H1 (cell line): ENCODE measurements at regions not wholly inside any gene's neighbourhood (a gene's known extent, or its start where the extent isn't known, plus 50 kb on each side); places are given as distances from the start of the nearest gene placed in this dataset.

ENCODE experiments used
- CTCF ChIA-PET: fragments of 300-600 bp; sonication (Branson Sonifier 250); formaldehyde crosslinking; loops from one replicate; lab custom pipeline; 2021; ENCODE audit not compliant: partially characterized antibody; lab: Charles Lee
- POLR2A ChIA-PET: fragments of 300-600 bp; sonication (Branson Sonifier 250); formaldehyde crosslinking; loops from one replicate; lab custom pipeline; 2021; ENCODE audit warnings: inconsistent platforms; ENCODE audit not compliant: partially characterized antibody; lab: Charles Lee
- DNase-seq, 2 experiments: peaks; one replicate each; pipeline versions ENCODE4 v3.0.0 to v3.0.0-alpha.2; 2010 to 2022; ENCODE audit warnings: low spot score in 2 of 2, low read depth in 1 of 2, mixed read lengths in 1 of 2
- FAIRE-seq: peaks from 2 replicates; lab custom pipeline; 2011; peaks lifted over from hg19 to GRCh38; lab: Jason Lieb, UNC
- H2AFZ ChIP-seq: 2 replicates; pipeline ENCODE4 v1.8.1; 2012; ENCODE audit warnings: low read length, inconsistent platforms
- H2AK5ac ChIP-seq: 2 replicates; pipeline ENCODE4 v1.6.1; 2013; ENCODE audit warnings: low read depth, low read length
- H2BK120ac ChIP-seq: replicated peaks from 2 replicates; pipeline ENCODE3; 2013; ENCODE audit warnings: low read depth, low read length, inconsistent platforms
- H2BK12ac ChIP-seq: 2 replicates; pipeline ENCODE4 v1.6.1; 2013; ENCODE audit warnings: low read depth, low read length
- H2BK15ac ChIP-seq: 2 replicates; pipeline ENCODE4 v1.6.1; 2013; ENCODE audit warnings: low read length
- H2BK20ac ChIP-seq: 2 replicates; pipeline ENCODE4 v1.6.1; 2013; ENCODE audit warnings: low read length
- H2BK5ac ChIP-seq: 2 replicates; pipeline ENCODE4 v1.6.1; 2013; ENCODE audit warnings: low read depth, low read length
- H3K14ac ChIP-seq: 2 replicates; pipeline ENCODE4 v1.6.1; 2013; ENCODE audit warnings: inconsistent platforms; ENCODE audit not compliant: insufficient read length
- H3K18ac ChIP-seq: 2 replicates; pipeline ENCODE4 v1.6.1; 2013; ENCODE audit warnings: low read length; ENCODE audit errors: extremely low read depth
- H3K23ac ChIP-seq: 2 replicates; pipeline ENCODE4 v1.6.1; 2013; ENCODE audit warnings: inconsistent platforms; ENCODE audit not compliant: insufficient read length
- H3K23me2 ChIP-seq: 2 replicates; pipeline ENCODE4 v1.6.1; 2013; ENCODE audit warnings: low read depth, low read length
- H3K27ac ChIP-seq: 2 replicates; pipeline ENCODE4 v1.6.1; 2011; ENCODE audit warnings: low read depth, low read length, inconsistent platforms
- H3K27me3 ChIP-seq, 4 experiments: replicated peaks in 1 of 4; 1 replicate in 1 of 4; 2 replicates in 3 of 4; pipeline versions ENCODE4 v1.6.1 to v1.8.1; 2011 to 2013; ENCODE audit warnings: low read length in 3 of 4, mild to moderate bottlenecking in 3 of 4, inconsistent platforms in 2 of 4, mixed read lengths in 2 of 4, moderate library complexity in 1 of 4; ENCODE audit not compliant: control insufficient read depth in 3 of 4, insufficient read depth in 3 of 4; ENCODE audit errors: extremely low read depth in 1 of 4
- H3K36me3 ChIP-seq, 4 experiments: 2 replicates each; pipeline versions ENCODE4 v1.6.1 to v1.8.1; 2011 to 2013; ENCODE audit warnings: mild to moderate bottlenecking in 4 of 4, low read length in 3 of 4, moderate library complexity in 2 of 4, control low read depth in 1 of 4, inconsistent platforms in 1 of 4; ENCODE audit not compliant: insufficient read depth in 4 of 4, control insufficient read depth in 2 of 4
- H3K4ac ChIP-seq: replicated peaks from 2 replicates; pipeline ENCODE3; 2013; ENCODE audit warnings: low read length, low read depth, mixed read lengths, inconsistent platforms; ENCODE audit not compliant: insufficient read length
- H3K4me1 ChIP-seq, 4 experiments: replicated peaks in 1 of 4; 1 replicate in 1 of 4; 2 replicates in 3 of 4; pipeline versions ENCODE4 v1.6.1 to v1.8.1; 2011 to 2013; ENCODE audit warnings: low read length in 3 of 4, inconsistent platforms in 2 of 4, mixed read lengths in 1 of 4; ENCODE audit not compliant: insufficient read depth in 4 of 4, control insufficient read depth in 3 of 4
- H3K4me2 ChIP-seq, 2 experiments: 2 replicates each; pipeline versions ENCODE4 v1.6.1 to v1.8.1; 2011 to 2013; ENCODE audit warnings: low read depth in 2 of 2, low read length in 2 of 2, control low read depth in 1 of 2, inconsistent platforms in 1 of 2, mild to moderate bottlenecking in 1 of 2; ENCODE audit not compliant: insufficient read depth in 1 of 2
- H3K4me3 ChIP-seq, 4 experiments: fragments of 200-600, 300-600 bp in 1 of 4; sonication (generic), shearing (Covaris generic), sonication (Bioruptor Twin) in 1 of 4; 2 replicates each; pipeline versions ENCODE4 v1.5.1 to v1.8.1; 2011 to 2016; ENCODE audit warnings: low read length in 4 of 4, low read depth in 3 of 4, control low read depth in 2 of 4, inconsistent platforms in 2 of 4, mild to moderate bottlenecking in 2 of 4, mixed read lengths in 1 of 4, moderate library complexity in 1 of 4; ENCODE audit not compliant: insufficient read depth in 2 of 4; ENCODE audit errors: extremely low read depth in 1 of 4
- H3K56ac ChIP-seq: replicated peaks from 2 replicates; pipeline ENCODE3; 2013; ENCODE audit warnings: low read depth, mild to moderate bottlenecking, mixed read lengths, low read length, inconsistent platforms; ENCODE audit not compliant: insufficient read length
- H3K79me1 ChIP-seq: 2 replicates; pipeline ENCODE4 v1.6.1; 2013; ENCODE audit warnings: low read depth, low read length, control low read depth
- H3K79me2 ChIP-seq, 2 experiments: 2 replicates each; pipeline versions ENCODE4 v1.6.1 to v1.8.1; 2012 to 2013; ENCODE audit warnings: low read length in 2 of 2, mild to moderate bottlenecking in 2 of 2, inconsistent platforms in 1 of 2; ENCODE audit not compliant: insufficient read depth in 2 of 2, control insufficient read depth in 1 of 2
- H3K9ac ChIP-seq, 4 experiments: replicated peaks in 1 of 4; 1 replicate in 1 of 4; 2 replicates in 3 of 4; pipeline versions ENCODE4 v1.6.1 to v1.8.1; 2011 to 2013; ENCODE audit warnings: low read depth in 3 of 4, low read length in 3 of 4, control low read depth in 2 of 4, mild to moderate bottlenecking in 2 of 4, moderate library complexity in 2 of 4, inconsistent platforms in 1 of 4; ENCODE audit errors: extremely low read depth in 1 of 4
- H3K9me3 ChIP-seq, 2 experiments: 2 replicates each; pipeline versions ENCODE4 v1.6.1 to v1.8.1; 2012 to 2013; ENCODE audit warnings: mild to moderate bottlenecking in 2 of 2, moderate library complexity in 2 of 2, control low read depth in 1 of 2, inconsistent platforms in 1 of 2, low read depth in 1 of 2, low read length in 1 of 2, mixed read lengths in 1 of 2; ENCODE audit not compliant: insufficient read depth in 2 of 2
- H4K20me1 ChIP-seq, 2 experiments: replicated peaks in 1 of 2; 2 replicates each; pipeline versions ENCODE3 to v1.8.1; 2011 to 2013; ENCODE audit warnings: inconsistent platforms in 2 of 2, low read length in 2 of 2, mild to moderate bottlenecking in 1 of 2; ENCODE audit not compliant: insufficient read depth in 2 of 2, control insufficient read depth in 1 of 2
- H4K5ac ChIP-seq: 2 replicates; pipeline ENCODE4 v1.6.1; 2013; ENCODE audit warnings: low read length, low read depth, mixed read lengths, inconsistent platforms; ENCODE audit not compliant: insufficient read length
- H4K8ac ChIP-seq: 2 replicates; pipeline ENCODE4 v1.8.0; 2013; ENCODE audit warnings: mild to moderate bottlenecking, moderate library complexity, low read length, inconsistent platforms; ENCODE audit not compliant: insufficient read depth; ENCODE audit errors: extremely low read depth
- H4K91ac ChIP-seq: replicated peaks from 2 replicates; pipeline ENCODE3; 2013; ENCODE audit warnings: low read length, mixed read lengths, inconsistent platforms; ENCODE audit not compliant: insufficient read length
- ASH2L ChIP-seq: fragments of 200-600, 300-600 bp; sonication (generic); IDR thresholded peaks from one replicate; pipeline ENCODE4 v1.7.1; 2017; ENCODE audit warnings: low read length
- CHD2 ChIP-seq: IDR thresholded peaks from 2 replicates; pipeline ENCODE4 v1.6.1; 2012; ENCODE audit warnings: low read length, improper control_type of control experiment
- E2F6 ChIP-seq: IDR thresholded peaks from 2 replicates; pipeline ENCODE4 v1.6.1; 2012; ENCODE audit warnings: inconsistent platforms
- HDAC2 ChIP-seq, 2 experiments: fragments of 300-600 bp in 1 of 2; sonication (generic) in 1 of 2; IDR thresholded peaks; 2 replicates each; pipeline ENCODE4 v1.6.1; 2011 to 2012; ENCODE audit warnings: low read depth in 2 of 2, low read length in 2 of 2, mild to moderate bottlenecking in 2 of 2, moderate library complexity in 2 of 2, borderline replicate concordance in 1 of 2, inconsistent platforms in 1 of 2
- HDAC6 ChIP-seq: IDR thresholded peaks from one replicate; pipeline ENCODE4 v1.7.1; 2012; ENCODE audit warnings: low read depth, mild to moderate bottlenecking, inconsistent platforms, low read length, moderate library complexity
- NANOG ChIP-seq: IDR thresholded peaks from 2 replicates; pipeline ENCODE4 v1.6.1; 2011; ENCODE audit warnings: low read length, low read depth, mild to moderate bottlenecking, inconsistent platforms; ENCODE audit not compliant: insufficient read depth, poor library complexity, severe bottlenecking
- PHF8 ChIP-seq: fragments of 200-600 bp; sonication (generic); conservative IDR thresholded peaks from 2 replicates; pipeline ENCODE4 v1.7.1; 2012; ENCODE audit warnings: low read depth, mild to moderate bottlenecking, inconsistent platforms, low read length, moderate library complexity
- POLR2AphosphoS5 ChIP-seq: IDR thresholded peaks from 2 replicates; pipeline ENCODE4 v1.6.1; 2011; ENCODE audit warnings: low read depth, low read length
- RXRA ChIP-seq: IDR thresholded peaks from 2 replicates; pipeline ENCODE4 v1.6.1; 2011; ENCODE audit warnings: low read depth, mild to moderate bottlenecking, low read length, moderate library complexity; ENCODE audit not compliant: insufficient read depth
- TEAD4 ChIP-seq: IDR thresholded peaks from 2 replicates; pipeline ENCODE4 v1.6.1; 2012; ENCODE audit warnings: low read depth, low read length, inconsistent platforms, mixed read lengths
- YY1 ChIP-seq: IDR thresholded peaks from 2 replicates; pipeline ENCODE4 v1.6.1; 2011; ENCODE audit warnings: low read depth, mild to moderate bottlenecking, low read length
- TF ChIP-seq, protein P1 (sequence below): IDR thresholded peaks from 2 replicates; pipeline ENCODE4 v1.6.1; 2012; ENCODE audit warnings: low read length, inconsistent platforms

DNA sequence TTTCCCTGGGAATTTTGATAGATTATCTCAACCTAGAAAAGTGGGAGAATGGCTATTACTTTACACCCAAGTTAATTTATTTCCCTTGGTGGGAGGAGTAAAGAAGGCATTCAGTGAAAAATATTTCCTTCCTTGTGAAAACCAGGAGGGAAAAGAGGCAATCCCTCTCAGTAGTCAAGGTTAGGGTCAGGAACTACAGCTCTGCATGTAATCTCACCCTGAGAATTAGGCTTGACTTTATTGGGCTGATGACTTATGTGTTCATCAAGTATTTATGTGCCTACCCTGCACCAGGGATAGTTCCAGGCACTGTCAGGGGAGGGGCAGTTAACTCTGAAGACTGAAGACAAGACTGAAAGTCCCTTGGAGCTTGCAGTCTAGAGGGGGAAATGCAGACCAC, 281.8 kb downstream of the DLEU7 start:
- Histone ChIP-seq H3K9me3 (no peaks in the 10 kb centered on the region), H2BK15ac (no peak overlapping the region)
- TF ChIP-seq NANOG (no peak), E2F6 (no peak), YY1 (no peak), HDAC6 (no peak), RXRA (no peak), CHD2 (no peak), TEAD4 (no peak), HDAC2 (IDR thresholded peaks at IDR 0.05; ENCODE audit: borderline replicate concordance in 1 of 2, low read depth in 2 of 2, low read length in 2 of 2) (no peak), PHF8 (no peak), ASH2L (no peak), POLR2AphosphoS5 (no peak)
- TF ChIP-seq, protein P1, sequence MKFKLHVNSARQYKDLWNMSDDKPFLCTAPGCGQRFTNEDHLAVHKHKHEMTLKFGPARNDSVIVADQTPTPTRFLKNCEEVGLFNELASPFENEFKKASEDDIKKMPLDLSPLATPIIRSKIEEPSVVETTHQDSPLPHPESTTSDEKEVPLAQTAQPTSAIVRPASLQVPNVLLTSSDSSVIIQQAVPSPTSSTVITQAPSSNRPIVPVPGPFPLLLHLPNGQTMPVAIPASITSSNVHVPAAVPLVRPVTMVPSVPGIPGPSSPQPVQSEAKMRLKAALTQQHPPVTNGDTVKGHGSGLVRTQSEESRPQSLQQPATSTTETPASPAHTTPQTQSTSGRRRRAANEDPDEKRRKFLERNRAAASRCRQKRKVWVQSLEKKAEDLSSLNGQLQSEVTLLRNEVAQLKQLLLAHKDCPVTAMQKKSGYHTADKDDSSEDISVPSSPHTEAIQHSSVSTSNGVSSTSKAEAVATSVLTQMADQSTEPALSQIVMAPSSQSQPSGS: no peak

More for the DNA sequence above, 281.8 kb downstream of the DLEU7 start:
- Histone ChIP-seq H2BK120ac (no peak overlapping the region), H3K4me3 (no peak overlapping the region), H3K79me2 (no peaks in the 10 kb centered on the region), H3K14ac (no peak overlapping the region), H2AK5ac (no peak overlapping the region), H3K4me2 (no peak overlapping the region), H4K8ac (no peak overlapping the region), H4K5ac (no peak overlapping the region), H3K79me1 (no peaks in the 10 kb centered on the region), H4K91ac (no peak overlapping the region), H4K20me1 (no peaks in the 10 kb centered on the region), H3K56ac (no peak overlapping the region), H2BK20ac (no peak overlapping the region), H2BK5ac (no peak overlapping the region), H3K9ac (no peak overlapping the region), H3K23ac (no peak overlapping the region), H3K36me3 (no peaks in the 10 kb centered on the region), H3K4ac (no peak overlapping the region), H2BK12ac (no peak overlapping the region), H3K18ac (no peak overlapping the region), H3K27ac (no peak overlapping the region), H3K27me3 (no peaks in the 10 kb centered on the region), H3K4me1 (no peaks in the 10 kb centered on the region), H3K23me2 (peaks cover 1% of the 10 kb centered on the region; the same call in 1 of the 2 replicates), H2AFZ (no peak overlapping the region)
- DNase-seq (no peak), FAIRE-seq (no peak)
- CTCF ChIA-PET: interaction anchor here (0.9 to 1.1 kb wide), 2 partner anchors 239 to 379 kb away, joined by 3 read pairs; no protein-coding TSS in a partner anchor
- POLR2A ChIA-PET: no interaction called here
